DMS79 treated with DMSO at 0.1 percent for 48 hours (cell line): ENCODE measurements at regions not wholly inside any gene's neighbourhood (a gene's known extent, or its start where the extent isn't known, plus 50 kb on each side); places are given as distances from the start of the nearest gene placed in this dataset.
A peak's percentile ranks its signal among the peaks of the same experiment; 100 is the strongest.

Source experiments
- DNase-seq: peaks from one replicate; lab custom pipeline; 2025; lab: John Stamatoyannopoulos, UW

DNA sequence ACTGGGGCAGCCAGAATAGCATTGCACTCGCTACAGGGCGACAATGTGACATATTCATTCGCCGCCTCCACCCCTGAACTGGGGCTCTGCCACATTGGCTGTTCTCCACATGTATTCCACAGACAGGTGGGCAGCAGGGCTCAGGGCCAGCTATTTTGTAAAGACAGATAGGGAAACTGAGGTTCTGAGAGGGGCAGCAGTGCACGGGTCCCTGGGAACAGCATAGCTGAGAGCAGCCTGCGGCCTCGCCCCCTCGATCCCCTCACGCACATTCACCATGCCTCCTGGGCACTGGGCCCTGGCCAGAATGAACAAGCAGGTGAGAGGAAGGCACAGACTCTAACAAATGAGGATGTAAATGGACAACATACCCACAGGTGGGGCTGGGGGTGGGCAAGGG is 75.0 kb upstream of the SPATA12 start:
- no peak for DNase-seq

- no peak for DNase-seq
Observed at GRCh38 chr3:56983427-56983826, 77.0 kb upstream of the SPATA12 start.

DNA sequence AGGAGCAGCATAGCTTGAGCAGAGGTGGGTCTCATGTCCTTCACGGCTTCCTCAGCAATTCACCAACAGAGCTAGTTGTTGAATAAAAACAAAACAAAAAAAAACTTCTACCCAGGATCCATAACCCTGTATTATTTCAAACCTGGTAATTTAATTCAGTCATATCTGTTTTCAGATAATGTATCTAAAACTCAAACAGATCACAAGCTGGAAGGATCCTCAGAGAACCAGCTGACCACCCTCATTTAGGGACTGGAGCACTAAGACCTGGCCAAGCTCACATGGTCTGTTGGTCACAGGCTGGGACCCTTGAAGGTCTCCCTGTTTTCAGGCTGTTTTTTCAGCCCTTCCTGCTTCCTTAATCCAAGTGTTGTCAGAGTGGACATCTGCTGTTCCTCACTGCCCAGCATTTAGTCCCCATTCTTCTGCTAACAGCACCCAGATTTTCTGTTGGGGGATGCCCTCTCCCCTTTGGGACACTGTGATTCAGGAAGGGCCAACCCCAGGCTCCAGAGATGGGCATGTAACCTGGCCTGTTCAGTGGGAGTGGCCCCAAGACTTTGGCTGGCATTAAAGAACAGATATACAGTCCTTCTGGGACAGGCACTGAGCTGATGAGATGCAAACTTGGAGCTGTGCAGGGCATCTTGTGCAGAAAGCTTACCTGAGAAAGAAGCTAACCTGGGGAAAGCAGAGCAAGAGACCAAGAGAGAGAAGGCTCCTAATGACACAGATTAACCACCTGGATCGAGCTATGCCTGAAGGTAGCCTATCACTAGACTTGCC is 78.8 kb upstream of the SPATA12 start:
- DNase-seq, result no peak

DNA sequence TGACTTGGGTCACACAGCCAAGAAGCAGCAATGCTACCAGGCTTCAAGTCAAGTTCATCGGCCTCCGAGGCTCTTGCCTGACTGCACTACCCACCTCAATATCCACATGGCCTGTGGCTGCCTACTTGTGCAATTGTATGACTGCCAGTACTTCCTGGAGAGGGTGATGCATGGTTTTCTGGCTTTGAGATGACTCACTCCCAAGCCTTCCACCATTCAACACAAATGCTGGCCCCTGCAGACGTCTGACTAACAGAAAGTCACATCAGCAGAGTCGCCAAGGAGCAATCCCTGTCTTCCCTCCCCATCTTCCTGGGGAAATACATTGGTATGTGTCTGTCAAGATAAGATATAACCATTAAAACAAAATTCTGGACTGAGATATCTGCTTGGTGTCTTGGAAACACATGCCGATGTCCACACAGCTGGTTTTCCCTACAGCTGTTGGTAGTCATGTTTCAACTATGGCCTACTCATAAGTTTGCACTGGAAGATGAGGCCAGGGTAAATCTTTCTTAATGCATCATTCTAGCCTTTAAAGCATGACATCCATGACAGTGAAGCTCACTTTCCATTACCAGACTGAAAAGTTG is 79.6 kb upstream of the SPATA12 start:
- DNase-seq, result no peak

- no peak for DNase-seq
Observed at GRCh38 chr3:56980243-56980642, 80.2 kb upstream of the SPATA12 start.

- DNase-seq, result no peak
Observed at GRCh38 chr3:56979791-56980190, 80.7 kb upstream of the SPATA12 start.

DNA sequence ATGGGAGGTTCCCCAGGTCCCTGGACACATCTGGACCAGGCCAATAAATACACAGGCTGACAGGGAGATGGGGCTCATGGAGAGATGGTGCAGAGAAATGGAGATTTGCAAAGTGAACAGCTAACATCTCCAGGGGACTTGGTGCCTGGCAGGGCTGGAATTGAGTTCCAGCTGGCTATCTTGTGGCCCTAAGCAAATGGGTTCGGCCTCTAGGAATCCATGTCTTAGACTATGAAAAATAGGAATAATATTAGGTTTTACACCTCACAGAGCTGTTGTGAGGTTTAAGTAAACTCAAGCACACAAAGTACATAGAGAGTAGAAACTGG is 82.9 kb upstream of the SPATA12 start:
- no peak for DNase-seq

DNA sequence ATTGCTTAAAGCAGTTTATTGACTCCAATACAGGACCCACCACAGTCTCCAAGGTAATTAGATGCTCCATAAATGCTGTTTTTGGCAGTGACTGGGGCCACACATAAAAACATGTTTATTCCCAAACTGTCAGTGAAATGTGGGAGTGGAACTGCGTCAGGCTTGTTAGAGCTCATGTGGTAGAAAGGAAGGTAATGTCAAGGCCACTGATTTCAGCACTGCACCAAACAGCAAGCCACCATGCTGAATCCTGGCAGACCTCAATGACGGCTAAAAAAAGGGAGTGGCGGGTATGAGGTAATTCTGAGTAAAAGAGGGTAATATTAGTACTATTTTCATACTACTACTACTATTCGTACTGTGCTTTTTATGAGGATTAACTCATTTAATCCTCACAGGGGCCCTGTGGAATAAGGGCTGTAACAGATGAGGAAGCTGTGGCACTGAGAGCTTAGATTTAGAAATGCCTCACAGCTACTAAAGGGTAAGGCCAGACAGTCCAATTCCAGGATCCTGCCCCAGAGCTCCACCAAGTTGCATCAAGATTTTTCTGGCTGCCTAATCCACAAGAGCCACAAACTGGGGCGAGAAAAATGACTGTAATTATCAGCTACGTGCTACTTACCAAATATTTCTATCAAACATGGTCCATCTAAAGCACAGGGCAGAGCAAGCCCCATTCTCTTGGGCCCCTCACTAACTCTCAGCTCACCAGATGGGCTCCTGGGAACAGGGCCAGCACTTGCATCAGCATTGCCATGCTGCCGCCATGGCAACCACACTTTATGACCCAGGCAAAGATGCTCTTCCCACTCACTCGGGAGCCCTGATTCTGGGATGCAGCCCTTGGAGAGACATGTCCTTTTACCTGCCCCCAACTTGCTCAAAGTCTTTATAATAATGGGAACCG is 83.6 kb upstream of the SPATA12 start:
- peak; percentile 81 for DNase-seq

- DNase-seq, result no peak
Observed at GRCh38 chr3:56975567-56975966, 84.9 kb upstream of the SPATA12 start.

- DNase-seq, result no peak
Observed at GRCh38 chr3:56974247-56974930, 86.1 kb upstream of the SPATA12 start.

DNA sequence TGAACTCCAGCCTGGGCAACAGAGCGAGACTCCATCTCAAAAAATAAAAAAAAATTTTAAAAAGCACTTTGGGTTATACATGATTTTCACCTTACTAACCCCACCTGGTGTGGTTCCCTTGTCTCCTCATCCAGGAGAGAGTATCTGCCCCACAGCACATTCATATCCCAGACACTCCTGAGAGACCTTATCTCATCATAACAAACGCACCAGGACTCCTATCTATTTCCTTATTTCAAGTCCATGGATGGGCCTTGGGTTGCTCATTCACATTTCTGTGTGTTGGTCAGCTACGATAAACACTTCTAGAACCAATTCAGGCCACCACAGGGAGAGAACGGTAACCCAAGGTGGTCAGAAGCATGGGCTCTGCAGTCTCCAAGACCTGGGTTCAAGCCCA is 88.6 kb upstream of the SPATA12 start:
- DNase-seq, result no peak

- DNase-seq, result no peak
Observed at GRCh38 chr3:56971261-56971660, 89.2 kb upstream of the SPATA12 start.

GRCh38 chr3:56970461-56970879 is 90.0 kb upstream of the SPATA12 start:
- DNase-seq, result no peak

- DNase-seq, result no peak
Observed at GRCh38 chr3:56969851-56970250, 90.6 kb upstream of the SPATA12 start.

DNA sequence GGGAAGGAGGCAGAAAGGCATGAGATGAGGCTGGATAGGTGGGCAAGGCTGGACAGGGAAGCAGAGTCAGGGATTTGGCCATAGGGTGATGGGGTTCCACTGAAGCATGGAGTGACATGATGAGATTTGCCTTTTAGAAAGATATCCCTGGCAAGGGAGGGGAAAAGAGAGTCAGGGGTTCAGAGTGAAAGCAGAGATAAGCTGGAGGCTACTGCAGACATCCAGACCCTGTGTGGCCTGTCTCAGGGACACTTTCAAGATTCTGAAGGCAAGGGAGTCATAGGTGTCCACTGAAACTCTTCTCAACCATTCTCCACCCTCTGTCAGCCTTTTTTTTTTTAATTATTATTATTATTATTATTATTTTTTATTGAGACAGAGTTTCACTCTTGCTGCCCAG is 94.0 kb upstream of the SPATA12 start:
- DNase-seq, result no peak

DNA sequence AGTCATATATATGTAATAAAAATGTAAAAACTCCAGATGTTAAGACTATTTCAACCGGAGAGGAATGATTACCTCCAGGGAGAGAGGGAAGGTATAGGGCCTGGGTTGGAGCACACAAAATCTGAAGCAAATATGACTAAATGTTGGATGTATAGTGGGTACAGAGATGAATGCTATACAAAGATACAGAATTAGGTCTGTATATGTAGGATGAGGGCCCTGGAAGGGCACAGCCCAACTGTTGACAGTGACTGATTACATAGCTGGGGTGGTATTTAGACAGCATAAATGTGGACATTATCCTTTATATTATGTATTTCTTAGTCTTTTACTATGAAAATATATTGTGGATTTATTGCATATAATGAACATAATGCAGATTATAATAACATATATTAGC is 94.4 kb upstream of the SPATA12 start:
- no peak for DNase-seq

GRCh38 chr3:56962922-56963321 is 97.5 kb upstream of the SPATA12 start:
- no peak for DNase-seq

DNA sequence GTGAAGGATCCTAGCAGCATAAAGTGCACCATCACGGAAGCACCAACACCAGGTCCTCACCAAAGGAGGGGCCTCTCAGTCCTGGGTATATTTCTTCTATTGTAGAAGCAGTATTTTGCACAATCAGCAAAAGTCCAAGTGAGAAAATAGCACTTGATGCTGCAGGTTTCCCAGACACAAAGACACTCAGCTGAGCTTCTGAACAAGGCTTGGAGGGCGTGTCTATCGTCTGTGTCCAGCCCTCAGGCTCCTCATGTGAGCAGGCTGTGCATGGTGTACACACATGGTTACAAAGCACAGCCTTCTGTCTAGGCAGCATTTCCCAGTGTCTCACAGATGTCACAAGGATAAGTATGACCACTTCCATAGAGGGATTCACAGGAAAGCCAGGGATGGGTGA is 98.3 kb upstream of the SPATA12 start:
- no peak for DNase-seq

DNA sequence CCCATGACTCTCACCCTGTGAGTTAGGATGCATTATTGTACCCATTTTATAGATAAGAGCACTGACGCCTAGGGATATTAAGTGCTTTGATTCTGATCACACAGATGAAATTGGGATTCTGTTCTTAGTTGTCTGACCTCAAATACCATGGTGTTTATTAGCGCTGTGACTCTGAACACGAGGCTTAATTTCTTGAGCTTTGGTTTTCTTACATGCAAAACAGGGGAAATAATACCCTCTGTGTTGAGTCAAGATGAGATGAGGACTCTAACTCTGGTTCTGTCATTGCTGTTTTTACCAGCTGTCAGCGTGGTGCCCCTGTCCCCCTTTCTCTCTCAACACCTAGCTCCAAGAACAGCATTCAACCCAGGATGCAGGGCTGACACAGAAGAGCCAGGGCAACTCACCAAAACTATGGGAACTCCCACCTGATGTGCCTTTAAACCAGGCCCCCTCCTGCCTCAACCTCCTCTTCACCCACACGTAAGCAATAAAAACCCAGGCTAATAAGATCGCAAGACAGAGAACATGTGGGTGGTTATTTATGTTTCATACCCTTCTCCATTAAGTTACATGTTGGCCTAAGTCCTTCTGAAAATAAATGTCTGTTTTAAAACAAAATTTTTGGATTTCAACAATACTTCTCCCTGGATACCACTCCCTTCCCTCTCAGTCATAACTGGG is 100.1 kb upstream of the SPATA12 start:
- DNase-seq, result no peak

GRCh38 chr3:56958879-56959278 is 101.6 kb upstream of the SPATA12 start:
- no peak for DNase-seq

DNA sequence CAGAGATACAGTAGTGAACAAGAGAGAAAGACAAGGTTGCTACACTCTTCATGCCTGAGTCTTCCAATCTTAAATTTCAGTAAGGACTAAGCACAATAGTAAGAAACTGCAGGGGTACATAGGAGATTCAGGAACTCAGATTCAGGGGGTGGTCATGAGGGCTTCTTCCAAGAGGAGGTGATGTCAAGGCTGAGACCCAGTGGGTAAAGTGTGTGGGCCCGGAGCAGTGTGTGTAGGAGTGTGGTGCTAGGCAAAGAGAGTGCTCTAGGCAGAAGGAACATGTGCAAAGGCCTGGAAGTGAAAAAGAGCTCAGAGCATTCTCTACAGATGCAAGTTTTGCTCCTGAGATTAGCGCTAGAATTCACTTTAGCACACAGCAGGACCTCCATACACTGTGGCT is 102.9 kb upstream of the SPATA12 start:
- DNase-seq, result no peak

GRCh38 chr3:56956906-56957305 is 103.6 kb upstream of the SPATA12 start:
- no peak for DNase-seq
